Peyer's patch (tissue), 4 donors: ENCODE measurements at regions not wholly inside any gene's neighbourhood (a gene's known extent, or its start where the extent isn't known, plus 50 kb on each side); places are given as distances from the start of the nearest gene placed in this dataset.

Source experiments
- DNase-seq, 3 donors: peaks; one replicate each; pipeline ENCODE4 v3.0.0-alpha.2; 2017 to 2019
- H3K27ac ChIP-seq, 4 donors: fragments of 200-600 bp; sonication (generic); one replicate each; pipeline ENCODE4 v1.5.1; 2016 to 2019
- H3K27me3 ChIP-seq, 2 donors: fragments of 200-600 bp; sonication (generic); one replicate each; pipeline ENCODE4 v1.5.1; 2019
- H3K36me3 ChIP-seq, 3 donors: fragments of 200-600 bp; sonication (generic); one replicate each; pipeline ENCODE4 v1.5.1; 2016 to 2019
- H3K4me1 ChIP-seq, 4 donors: fragments of 200-600 bp; sonication (generic); one replicate each; pipeline ENCODE4 v1.5.1; 2016 to 2019
- H3K4me3 ChIP-seq, 4 donors: fragments of 200-600 bp; sonication (generic); 1 replicate in 3 of 4; 2 replicates in 1 of 4; pipeline ENCODE4 v1.5.1; 2016 to 2019; ENCODE audit warnings: mild to moderate bottlenecking in 1 of 4
- H3K9me3 ChIP-seq, 4 donors: fragments of 200-600 bp; sonication (generic); one replicate each; pipeline ENCODE4 v1.5.1; 2016 to 2019; ENCODE audit warnings: mild to moderate bottlenecking in 1 of 4
- CTCF ChIP-seq, 6 experiments: fragments of 450-650 bp in 4 of 6; fragments of 200-600 bp in 2 of 6; sonication (generic) in 1 of 6; IDR thresholded peaks; one replicate each; pipeline ENCODE4 v1.5.1; 2017 to 2019; ENCODE audit warnings: antibody characterized with exemption in 6 of 6, mild to moderate bottlenecking in 3 of 6, moderate library complexity in 1 of 6
- POLR2A ChIP-seq, 2 donors: fragments of 450-650 bp; IDR thresholded peaks; one replicate each; pipeline ENCODE4 v1.5.1; 2017; ENCODE audit warnings: antibody characterized with exemption in 2 of 2, mild to moderate bottlenecking in 2 of 2, moderate library complexity in 2 of 2

- no peaks in the 10 kb centered on the region for H3K36me3 ChIP-seq
- TF ChIP-seq POLR2A (IDR thresholded peaks at IDR 0.05) = no peak
- no peak for TF ChIP-seq CTCF (IDR thresholded peaks at IDR 0.05)
- no peaks in the 10 kb centered on the region for H3K9me3 ChIP-seq
- no peaks in the 10 kb centered on the region for H3K27me3 ChIP-seq
- no peak for DNase-seq
- H3K27ac ChIP-seq = no peak overlapping the region
- no peaks in the 10 kb centered on the region for H3K4me1 ChIP-seq
- no peak overlapping the region for H3K4me3 ChIP-seq
These were observed 70.7 kb downstream of the CETN3 start for GRCh38 chr5:90338712-90339372.

DNA sequence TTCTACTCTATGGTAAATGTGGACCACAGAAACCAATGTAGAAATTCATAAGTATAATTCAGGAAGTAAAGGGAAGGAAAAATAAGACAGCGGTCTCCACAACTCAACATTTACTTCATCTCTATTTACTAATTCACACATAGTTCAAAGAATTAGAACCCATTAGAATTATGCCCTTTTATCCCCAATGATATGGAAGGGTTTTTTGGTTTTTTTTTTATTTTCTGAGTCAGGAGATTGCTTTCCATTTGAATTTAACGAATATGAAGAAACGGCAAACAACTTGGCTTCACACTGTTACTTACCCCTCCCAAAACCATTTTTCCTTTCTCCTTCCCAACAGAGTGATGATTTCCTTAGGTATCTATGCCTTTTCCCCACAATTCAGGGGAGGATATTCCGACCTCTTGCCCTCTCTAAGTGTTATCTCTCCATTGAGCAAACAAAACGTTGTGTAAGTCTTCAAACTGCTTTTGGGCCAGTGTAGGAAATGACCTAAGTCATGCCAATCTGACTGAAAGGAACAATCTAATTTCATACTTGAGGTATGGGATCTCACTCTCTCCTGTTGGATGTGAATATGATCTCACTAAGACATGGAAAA lies 72.0 kb downstream of the CETN3 start:
- no peak for DNase-seq
- H3K36me3 ChIP-seq = no peaks in the 10 kb centered on the region
- TF ChIP-seq CTCF (IDR thresholded peaks at IDR 0.05) (no peak), POLR2A (IDR thresholded peaks at IDR 0.05) (no peak)

GRCh38 chr5:90336752-90337151 lies 72.8 kb downstream of the CETN3 start:
- no peak overlapping the region for H3K27ac ChIP-seq
- no peaks in the 10 kb centered on the region for H3K36me3 ChIP-seq
- no peaks in the 10 kb centered on the region for H3K27me3 ChIP-seq
- no peaks in the 10 kb centered on the region for H3K9me3 ChIP-seq
- no peak overlapping the region for H3K4me3 ChIP-seq
- H3K4me1 ChIP-seq = no peaks in the 10 kb centered on the region
- no peak for TF ChIP-seq POLR2A (IDR thresholded peaks at IDR 0.05)
- no peak for TF ChIP-seq CTCF (IDR thresholded peaks at IDR 0.05)
- no peak for DNase-seq

More for the DNA sequence above, 72.0 kb downstream of the CETN3 start:
- no peaks in the 10 kb centered on the region for H3K9me3 ChIP-seq
- H3K4me1 ChIP-seq = no peaks in the 10 kb centered on the region
- H3K27me3 ChIP-seq = no peaks in the 10 kb centered on the region
- no peak overlapping the region for H3K27ac ChIP-seq
- no peak overlapping the region for H3K4me3 ChIP-seq

DNA sequence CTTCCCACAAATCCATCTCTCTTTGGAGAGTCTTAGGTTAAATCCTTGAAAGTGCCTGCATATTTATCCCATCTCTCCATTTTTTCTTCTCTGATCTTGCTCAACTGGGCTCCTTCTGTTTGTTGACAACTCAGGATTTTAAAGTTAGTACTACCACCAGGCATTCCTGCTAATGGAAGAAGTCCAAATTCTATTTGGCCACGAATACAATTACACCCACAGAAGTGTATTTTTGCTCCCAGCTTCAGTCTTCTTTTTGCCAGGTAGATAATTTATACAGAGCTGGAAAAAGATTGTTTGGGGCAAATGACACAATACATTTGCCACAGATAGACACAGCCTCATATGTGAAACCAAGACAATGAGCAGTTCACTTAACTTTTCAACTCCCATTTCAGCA lies 74.8 kb downstream of the CETN3 start:
- Histone ChIP-seq H3K36me3 (no peaks in the 10 kb centered on the region), H3K9me3 (no peaks in the 10 kb centered on the region), H3K27ac (no peak overlapping the region), H3K4me3 (no peak overlapping the region), H3K27me3 (no peaks in the 10 kb centered on the region), H3K4me1 (no peaks in the 10 kb centered on the region)
- no peak for DNase-seq
- TF ChIP-seq POLR2A (IDR thresholded peaks at IDR 0.05) (no peak), CTCF (IDR thresholded peaks at IDR 0.05) (no peak)

DNA sequence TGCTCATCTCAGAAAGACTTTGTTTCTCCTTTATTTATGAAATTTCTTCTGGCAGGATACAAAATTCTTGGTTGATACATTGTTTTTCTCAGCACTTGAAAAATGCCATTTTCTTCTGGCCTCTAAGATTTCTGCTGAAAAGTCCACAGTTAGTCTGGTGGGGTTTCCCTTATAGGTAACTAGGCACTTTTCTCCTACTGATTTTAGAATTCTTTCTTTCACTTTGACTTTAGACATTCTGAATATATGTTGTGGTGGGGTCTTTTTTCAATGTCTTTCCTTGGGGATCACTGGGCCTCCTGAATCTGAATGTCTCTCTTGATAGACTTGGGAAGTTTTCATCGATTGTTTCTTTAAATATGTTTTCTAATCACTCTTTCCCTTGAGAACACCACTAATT lies 79.6 kb downstream of the CETN3 start:
- no peak overlapping the region for H3K27ac ChIP-seq
- H3K36me3 ChIP-seq = no peaks in the 10 kb centered on the region
- H3K27me3 ChIP-seq = no peaks in the 10 kb centered on the region
- no peak for DNase-seq
- TF ChIP-seq POLR2A (IDR thresholded peaks at IDR 0.05) (no peak), CTCF (IDR thresholded peaks at IDR 0.05) (no peak)
- no peak overlapping the region for H3K4me3 ChIP-seq
- no peaks in the 10 kb centered on the region for H3K9me3 ChIP-seq
- H3K4me1 ChIP-seq = no peaks in the 10 kb centered on the region
